Myocyte (in vitro differentiated cells): ENCODE measurements at regions not wholly inside any gene's neighbourhood (a gene's known extent, or its start where the extent isn't known, plus 50 kb on each side); places are given as distances from the start of the nearest gene placed in this dataset.
A peak's percentile ranks its signal among the peaks of the same experiment; 100 is the strongest.
"Not testable (repeated sequence)": the region's sequence is repeated elsewhere in the genome, so short reads cannot be mapped to it uniquely, and the experiment has no call there.

Experiments
- DNase-seq: peaks from one replicate; pipeline ENCODE4 v3.0.0-alpha.2; 2012; ENCODE audit warnings: low read depth

- DNase-seq, result no peak
Observed at GRCh38 chr18:39208190-39208589, 1642.6 kb upstream of the CELF4 start.

- not testable (repeated sequence) for DNase-seq
Observed at GRCh38 chr18:39206398-39207103, 1641.0 kb upstream of the CELF4 start.

GRCh38 chr18:39205565-39206195 is 1640.1 kb upstream of the CELF4 start:
- no peak for DNase-seq

GRCh38 chr18:39200153-39200552 is 1634.6 kb upstream of the CELF4 start:
- no peak for DNase-seq

GRCh38 chr18:39199231-39199855 is 1633.7 kb upstream of the CELF4 start:
- peak; percentile 29 for DNase-seq

GRCh38 chr18:39198376-39198775 is 1632.8 kb upstream of the CELF4 start:
- no peak for DNase-seq

- DNase-seq, result peak; percentile 2
Observed at GRCh38 chr18:39191931-39192330, 1626.3 kb upstream of the CELF4 start.

GRCh38 chr18:39191058-39191457 is 1625.5 kb upstream of the CELF4 start:
- no peak for DNase-seq

GRCh38 chr18:39190508-39190907 is 1624.9 kb upstream of the CELF4 start:
- no peak for DNase-seq

- DNase-seq, result no peak
Observed at GRCh38 chr18:39188278-39188677, 1622.7 kb upstream of the CELF4 start.

- no peak for DNase-seq
Observed at GRCh38 chr18:39186008-39186407, 1620.4 kb upstream of the CELF4 start.

- no peak for DNase-seq
Observed at GRCh38 chr18:39184176-39184575, 1618.6 kb upstream of the CELF4 start.

- DNase-seq, result no peak
Observed at GRCh38 chr18:39178166-39178565, 1612.6 kb upstream of the CELF4 start.

- DNase-seq, result no peak
Observed at GRCh38 chr18:39172695-39173421, 1607.3 kb upstream of the CELF4 start.

GRCh38 chr18:39168723-39169122 is 1603.1 kb upstream of the CELF4 start:
- no peak for DNase-seq

GRCh38 chr18:39167990-39168389 is 1602.4 kb upstream of the CELF4 start:
- DNase-seq, result no peak

GRCh38 chr18:39166776-39167175 is 1601.2 kb upstream of the CELF4 start:
- DNase-seq, result no peak

- no peak for DNase-seq
Observed at GRCh38 chr18:39162013-39162827, 1596.6 kb upstream of the CELF4 start.

GRCh38 chr18:39149211-39149806 is 1583.7 kb upstream of the CELF4 start:
- no peak for DNase-seq

GRCh38 chr18:39134255-39134654 is 1568.7 kb upstream of the CELF4 start:
- no peak for DNase-seq

- DNase-seq, result not testable (repeated sequence)
Observed at GRCh38 chr18:39127538-39127937, 1561.9 kb upstream of the CELF4 start.
